ENCODE measurements at regions not wholly inside any gene's neighbourhood (a gene's known extent, or its start where the extent isn't known, plus 50 kb on each side); places are given as distances from the start of the nearest gene placed in this dataset.

DNA sequence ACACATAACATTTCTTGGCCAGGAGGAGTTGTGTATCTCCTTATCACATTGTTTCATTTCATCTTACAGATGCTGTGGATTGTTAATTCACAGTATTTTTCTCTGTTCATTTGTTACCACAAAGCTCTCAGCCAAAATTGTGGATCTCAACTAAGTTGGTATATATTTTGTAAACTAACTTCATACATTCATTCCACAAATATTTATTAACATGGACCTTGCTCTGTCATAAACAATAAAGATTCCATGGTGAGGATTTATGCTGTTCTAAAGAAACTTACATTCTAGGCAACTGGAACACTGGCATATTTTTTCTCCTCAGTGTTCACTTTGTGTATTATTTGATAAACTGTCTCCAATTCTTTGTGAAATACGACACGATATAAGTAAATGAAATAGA lies 268.8 kb downstream of the CNTN3 start:
- no peaks in the 10 kb centered on the region for H3K4me1 ChIP-seq (ENCODE audit: low read length)

DNA sequence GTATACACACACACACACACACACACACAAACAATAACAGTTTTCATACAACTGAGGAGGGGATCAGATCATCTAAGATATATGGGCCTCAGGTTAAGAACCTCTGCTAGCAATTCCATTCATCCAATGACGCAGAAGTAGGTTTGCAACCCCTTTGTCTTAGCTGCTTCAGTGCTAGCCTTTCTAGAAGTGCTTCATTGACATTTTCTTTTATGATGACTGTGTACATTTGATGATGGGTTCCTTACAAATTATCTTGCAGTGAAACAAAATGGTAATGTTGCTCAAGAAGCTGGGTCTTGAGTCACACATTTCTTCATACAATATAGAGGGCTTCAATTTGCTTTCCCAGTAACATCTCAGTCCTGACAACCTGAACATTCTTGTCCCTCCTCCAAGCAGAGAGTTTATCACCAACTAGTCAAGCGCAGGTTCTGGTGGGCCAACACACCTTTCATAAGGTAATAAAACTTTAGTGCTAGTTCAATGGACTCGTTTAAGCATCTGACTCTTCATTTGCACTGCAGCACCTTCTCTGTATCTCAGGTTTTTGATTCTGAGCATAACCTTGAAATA lies 269.5 kb downstream of the CNTN3 start:
- Histone ChIP-seq H4K20me1 (ENCODE audit: insufficient read depth, low read depth, low read length) (no peaks in the 10 kb centered on the region), H3K9ac (ENCODE audit: low read length) (no peak overlapping the region), H3K4me3 (ENCODE audit: low read length) (no peak overlapping the region), H3K27me3 (ENCODE audit: low read length) (no peaks in the 10 kb centered on the region), H3K4me1 (ENCODE audit: low read length) (no peaks in the 10 kb centered on the region), H3K36me3 (ENCODE audit: insufficient read depth, low read length) (no peaks in the 10 kb centered on the region), H3K27ac (ENCODE audit: low read length) (no peak overlapping the region), H3K79me2 (ENCODE audit: low read length) (no peaks in the 10 kb centered on the region), H2AFZ (ENCODE audit: low read length) (no peak overlapping the region), H3K9me2 (replicated peaks; ENCODE audit: insufficient read depth, low read length) (no peaks in the 10 kb centered on the region; the same call in none of the 2 replicates), H3K4me2 (ENCODE audit: low read depth, low read length, poor library complexity, severe bottlenecking) (no peak overlapping the region), H3K9me3 (ENCODE audit: low read length) (no peaks in the 10 kb centered on the region)
- DNase-seq, result no peak

More for the DNA sequence above, 268.8 kb downstream of the CNTN3 start:
- no peak overlapping the region for H3K27ac ChIP-seq (ENCODE audit: low read length)
- no peak overlapping the region for H2AFZ ChIP-seq (ENCODE audit: low read length)
- no peak overlapping the region for H3K4me3 ChIP-seq (ENCODE audit: low read length)
- H3K27me3 ChIP-seq (ENCODE audit: low read length), result no peaks in the 10 kb centered on the region
- no peak overlapping the region for H3K4me2 ChIP-seq (ENCODE audit: low read depth, low read length, poor library complexity, severe bottlenecking)
- no peaks in the 10 kb centered on the region for H3K79me2 ChIP-seq (ENCODE audit: low read length)
- no peaks in the 10 kb centered on the region for H3K9me3 ChIP-seq (ENCODE audit: low read length)
- no peaks in the 10 kb centered on the region; the same call in 1 of the 2 replicates for H3K9me2 ChIP-seq (replicated peaks; ENCODE audit: insufficient read depth, low read length)
- no peak for DNase-seq
- H3K36me3 ChIP-seq (ENCODE audit: insufficient read depth, low read length), result no peaks in the 10 kb centered on the region
- H3K9ac ChIP-seq (ENCODE audit: low read length), result no peak overlapping the region
- no peaks in the 10 kb centered on the region for H4K20me1 ChIP-seq (ENCODE audit: insufficient read depth, low read depth, low read length)

DNA sequence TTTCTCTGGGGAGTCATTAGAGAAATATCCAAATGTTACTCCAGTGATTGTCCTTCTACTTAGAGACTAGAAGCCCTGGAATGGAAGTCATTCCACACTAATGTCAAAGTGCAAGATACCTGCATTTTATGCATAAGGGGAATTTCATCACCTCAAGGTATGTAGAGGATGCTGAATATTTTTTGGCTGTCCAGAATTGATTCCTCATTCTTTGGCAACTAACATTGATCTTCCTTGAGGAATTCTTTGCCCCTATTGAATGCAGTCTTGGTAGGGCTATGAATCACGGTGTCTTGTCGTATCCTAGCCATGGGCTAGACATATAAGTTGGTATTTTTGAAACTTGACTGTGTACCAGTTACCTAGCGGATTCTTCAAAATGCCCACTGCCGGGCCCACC lies 271.1 kb downstream of the CNTN3 start:
- no peak for DNase-seq

DNA sequence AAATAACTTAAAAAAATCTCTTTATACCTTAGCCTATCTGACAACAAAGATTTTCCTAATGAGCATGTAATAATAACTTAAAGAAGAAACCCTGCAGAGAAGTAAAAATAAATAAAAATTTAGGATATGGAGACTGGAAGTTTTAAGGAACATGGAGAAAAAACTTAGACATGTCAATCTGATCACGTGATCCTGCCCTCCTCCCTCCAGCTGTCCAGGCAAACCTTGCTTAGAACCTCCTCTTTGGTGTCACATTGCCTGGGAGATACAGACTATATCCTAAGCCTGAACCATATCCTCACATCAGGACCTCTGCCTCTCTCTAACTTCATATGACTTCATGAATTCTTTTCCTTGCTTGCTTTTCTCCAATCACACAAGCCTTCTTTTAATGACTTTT lies 275.5 kb downstream of the CNTN3 start:
- Histone ChIP-seq H3K79me2 (ENCODE audit: low read length) (no peaks in the 10 kb centered on the region), H3K27me3 (ENCODE audit: low read length) (no peaks in the 10 kb centered on the region)

More for the DNA sequence above, 271.1 kb downstream of the CNTN3 start:
- Histone ChIP-seq H3K27ac (ENCODE audit: low read length) (no peak overlapping the region), H3K9me3 (ENCODE audit: low read length) (no peaks in the 10 kb centered on the region), H4K20me1 (ENCODE audit: insufficient read depth, low read depth, low read length) (no peaks in the 10 kb centered on the region), H3K4me3 (ENCODE audit: low read length) (no peak overlapping the region), H3K27me3 (ENCODE audit: low read length) (no peaks in the 10 kb centered on the region), H3K9me2 (replicated peaks; ENCODE audit: insufficient read depth, low read length) (no peaks in the 10 kb centered on the region; the same call in none of the 2 replicates), H2AFZ (ENCODE audit: low read length) (no peak overlapping the region), H3K4me2 (ENCODE audit: low read depth, low read length, poor library complexity, severe bottlenecking) (no peak overlapping the region), H3K4me1 (ENCODE audit: low read length) (no peaks in the 10 kb centered on the region), H3K36me3 (ENCODE audit: insufficient read depth, low read length) (no peaks in the 10 kb centered on the region), H3K9ac (ENCODE audit: low read length) (no peak overlapping the region), H3K79me2 (ENCODE audit: low read length) (no peaks in the 10 kb centered on the region)

DNA sequence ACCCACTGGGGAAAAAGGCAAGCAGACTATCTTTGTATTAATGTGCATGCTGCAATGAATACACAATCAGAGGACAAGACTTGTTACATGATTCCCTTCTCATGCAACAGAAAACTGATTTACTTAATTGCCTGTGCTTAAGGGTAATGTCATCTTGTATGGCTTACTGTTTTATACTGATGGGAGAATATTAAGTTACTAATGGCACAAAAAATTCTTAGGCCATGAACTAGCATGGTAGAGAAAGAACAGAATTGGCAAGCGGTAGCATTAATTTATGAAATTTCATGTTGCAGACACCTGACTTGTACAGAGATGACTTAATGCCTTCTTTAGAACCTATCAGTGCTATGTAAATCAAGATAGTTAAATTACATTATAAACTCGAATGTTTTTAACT lies 282.3 kb downstream of the CNTN3 start:
- Histone ChIP-seq H3K9ac (ENCODE audit: low read length) (no peak overlapping the region), H4K20me1 (ENCODE audit: insufficient read depth, low read depth, low read length) (no peaks in the 10 kb centered on the region), H3K4me2 (ENCODE audit: low read depth, low read length, poor library complexity, severe bottlenecking) (no peak overlapping the region), H3K27me3 (ENCODE audit: low read length) (no peaks in the 10 kb centered on the region), H3K79me2 (ENCODE audit: low read length) (no peaks in the 10 kb centered on the region), H3K9me2 (replicated peaks; ENCODE audit: insufficient read depth, low read length) (no peaks in the 10 kb centered on the region; the same call in 1 of the 2 replicates), H3K36me3 (ENCODE audit: insufficient read depth, low read length) (no peaks in the 10 kb centered on the region), H3K4me3 (ENCODE audit: low read length) (no peak overlapping the region), H3K27ac (ENCODE audit: low read length) (no peak overlapping the region), H3K9me3 (ENCODE audit: low read length) (0 out of 2 replicates have a peak, but pooled peaks cover 4% of the 10 kb centered on the region), H2AFZ (ENCODE audit: low read length) (no peak overlapping the region), H3K4me1 (ENCODE audit: low read length) (no peaks in the 10 kb centered on the region)
- DNase-seq, result no peak

More for the DNA sequence above, 275.5 kb downstream of the CNTN3 start:
- Histone ChIP-seq H3K9ac (ENCODE audit: low read length) (no peak overlapping the region), H2AFZ (ENCODE audit: low read length) (no peak overlapping the region), H3K36me3 (ENCODE audit: insufficient read depth, low read length) (no peaks in the 10 kb centered on the region), H3K9me3 (ENCODE audit: low read length) (no peaks in the 10 kb centered on the region), H3K4me2 (ENCODE audit: low read depth, low read length, poor library complexity, severe bottlenecking) (no peak overlapping the region), H3K9me2 (replicated peaks; ENCODE audit: insufficient read depth, low read length) (no peaks in the 10 kb centered on the region; the same call in 1 of the 2 replicates), H4K20me1 (ENCODE audit: insufficient read depth, low read depth, low read length) (no peaks in the 10 kb centered on the region), H3K4me1 (ENCODE audit: low read length) (no peaks in the 10 kb centered on the region), H3K4me3 (ENCODE audit: low read length) (no peak overlapping the region), H3K27ac (ENCODE audit: low read length) (no peak overlapping the region)
- DNase-seq, result no peak

DNA sequence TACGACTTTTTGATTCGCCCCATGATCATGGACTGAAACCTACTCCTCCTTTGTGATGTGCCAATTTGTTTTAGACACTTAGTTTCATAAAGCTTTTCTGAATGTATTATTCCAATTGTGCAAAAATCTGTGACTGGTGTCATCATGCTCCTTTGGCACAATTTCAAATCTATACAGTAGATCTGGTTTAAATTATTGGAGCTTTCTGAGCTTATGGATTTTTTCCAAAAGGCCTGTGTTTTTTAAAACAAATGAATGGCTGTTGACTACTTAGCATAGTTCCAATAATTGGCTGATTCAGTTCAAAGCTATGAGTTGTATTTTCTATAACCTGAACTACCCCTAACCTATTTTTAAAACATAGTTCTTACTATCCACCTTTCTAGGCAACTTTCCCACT lies 282.7 kb downstream of the CNTN3 start:
- H4K20me1 ChIP-seq (ENCODE audit: insufficient read depth, low read depth, low read length), result no peaks in the 10 kb centered on the region
- H3K4me2 ChIP-seq (ENCODE audit: low read depth, low read length, poor library complexity, severe bottlenecking), result no peak overlapping the region
- no peak overlapping the region for H3K9ac ChIP-seq (ENCODE audit: low read length)
- H3K4me1 ChIP-seq (ENCODE audit: low read length), result no peaks in the 10 kb centered on the region
- H3K4me3 ChIP-seq (ENCODE audit: low read length), result no peak overlapping the region
- 0 out of 2 replicates have a peak, but pooled peaks cover 4% of the 10 kb centered on the region for H3K9me3 ChIP-seq (ENCODE audit: low read length)
- H3K9me2 ChIP-seq (replicated peaks; ENCODE audit: insufficient read depth, low read length), result no peaks in the 10 kb centered on the region; the same call in 1 of the 2 replicates
- no peak overlapping the region for H3K27ac ChIP-seq (ENCODE audit: low read length)
- no peak overlapping the region for H2AFZ ChIP-seq (ENCODE audit: low read length)
- DNase-seq, result no peak
- no peaks in the 10 kb centered on the region for H3K27me3 ChIP-seq (ENCODE audit: low read length)
- no peaks in the 10 kb centered on the region for H3K36me3 ChIP-seq (ENCODE audit: insufficient read depth, low read length)
- no peaks in the 10 kb centered on the region for H3K79me2 ChIP-seq (ENCODE audit: low read length)

DNA sequence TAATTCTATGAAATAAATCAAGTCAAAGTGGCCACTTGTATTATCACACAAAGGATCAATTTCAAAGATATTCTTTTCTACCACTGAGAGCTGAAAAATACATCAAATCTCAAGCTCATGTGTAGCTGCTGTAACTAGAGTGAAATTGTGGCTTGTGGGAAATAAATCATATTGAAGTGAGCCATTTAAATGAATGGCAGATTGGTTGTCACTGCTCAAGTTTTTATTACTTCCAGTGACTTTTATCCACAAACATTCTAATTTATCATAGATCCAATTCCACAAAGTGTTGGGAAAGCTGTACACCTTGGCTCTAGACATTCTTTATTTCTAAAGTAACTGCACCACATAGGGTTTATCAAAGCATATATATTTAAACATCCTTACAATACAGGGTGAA lies 285.4 kb downstream of the CNTN3 start:
- H3K9me2 ChIP-seq (replicated peaks; ENCODE audit: insufficient read depth, low read length), result no peaks in the 10 kb centered on the region; the same call in 1 of the 2 replicates
- H3K4me1 ChIP-seq (ENCODE audit: low read length), result no peaks in the 10 kb centered on the region
- no peaks in the 10 kb centered on the region for H3K36me3 ChIP-seq (ENCODE audit: insufficient read depth, low read length)
- DNase-seq, result no peak
- no peaks in the 10 kb centered on the region for H4K20me1 ChIP-seq (ENCODE audit: insufficient read depth, low read depth, low read length)
- no peaks in the 10 kb centered on the region for H3K79me2 ChIP-seq (ENCODE audit: low read length)
- H3K9me3 ChIP-seq (ENCODE audit: low read length), result 0 out of 2 replicates have a peak, but pooled peaks cover 4% of the 10 kb centered on the region
- H3K4me3 ChIP-seq (ENCODE audit: low read length), result no peak overlapping the region
- no peaks in the 10 kb centered on the region for H3K27me3 ChIP-seq (ENCODE audit: low read length)
- no peak overlapping the region for H2AFZ ChIP-seq (ENCODE audit: low read length)
- no peak overlapping the region for H3K4me2 ChIP-seq (ENCODE audit: low read depth, low read length, poor library complexity, severe bottlenecking)
- no peak overlapping the region for H3K27ac ChIP-seq (ENCODE audit: low read length)
- H3K9ac ChIP-seq (ENCODE audit: low read length), result no peak overlapping the region

DNA sequence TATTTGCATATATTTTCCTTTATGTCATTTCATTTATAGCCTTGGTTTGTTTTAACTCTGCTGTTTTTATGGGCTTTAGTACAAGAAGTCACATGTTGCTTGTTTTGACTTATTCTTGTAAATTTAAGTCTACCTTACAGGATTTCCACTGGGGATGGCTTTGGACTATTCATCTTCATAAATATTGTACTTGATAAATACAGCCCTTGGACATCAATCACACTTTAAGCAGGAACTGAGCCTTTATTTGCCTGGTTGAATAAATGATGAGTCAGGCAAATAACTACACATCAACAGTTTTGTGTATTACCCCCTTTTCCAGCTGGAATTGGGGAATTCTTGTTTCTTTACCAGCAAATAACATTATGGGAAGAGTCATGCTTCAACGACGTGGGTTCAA lies 286.0 kb downstream of the CNTN3 start:
- no peaks in the 10 kb centered on the region for H3K36me3 ChIP-seq (ENCODE audit: insufficient read depth, low read length)
- no peak overlapping the region for H3K27ac ChIP-seq (ENCODE audit: low read length)
- H3K9me2 ChIP-seq (replicated peaks; ENCODE audit: insufficient read depth, low read length), result no peaks in the 10 kb centered on the region; the same call in 1 of the 2 replicates
- no peak overlapping the region for H3K9ac ChIP-seq (ENCODE audit: low read length)
- no peak overlapping the region for H2AFZ ChIP-seq (ENCODE audit: low read length)
- H3K4me2 ChIP-seq (ENCODE audit: low read depth, low read length, poor library complexity, severe bottlenecking), result no peak overlapping the region
- no peaks in the 10 kb centered on the region for H4K20me1 ChIP-seq (ENCODE audit: insufficient read depth, low read depth, low read length)
- no peaks in the 10 kb centered on the region for H3K27me3 ChIP-seq (ENCODE audit: low read length)
- H3K4me3 ChIP-seq (ENCODE audit: low read length), result no peak overlapping the region
- H3K4me1 ChIP-seq (ENCODE audit: low read length), result no peaks in the 10 kb centered on the region
- H3K9me3 ChIP-seq (ENCODE audit: low read length), result 0 out of 2 replicates have a peak, but pooled peaks cover 4% of the 10 kb centered on the region
- no peaks in the 10 kb centered on the region for H3K79me2 ChIP-seq (ENCODE audit: low read length)
- no peak for DNase-seq
